ENCODE measurements at regions not wholly inside any gene's neighbourhood (a gene's known extent, or its start where the extent isn't known, plus 50 kb on each side); places are given as distances from the start of the nearest gene placed in this dataset.

DNA sequence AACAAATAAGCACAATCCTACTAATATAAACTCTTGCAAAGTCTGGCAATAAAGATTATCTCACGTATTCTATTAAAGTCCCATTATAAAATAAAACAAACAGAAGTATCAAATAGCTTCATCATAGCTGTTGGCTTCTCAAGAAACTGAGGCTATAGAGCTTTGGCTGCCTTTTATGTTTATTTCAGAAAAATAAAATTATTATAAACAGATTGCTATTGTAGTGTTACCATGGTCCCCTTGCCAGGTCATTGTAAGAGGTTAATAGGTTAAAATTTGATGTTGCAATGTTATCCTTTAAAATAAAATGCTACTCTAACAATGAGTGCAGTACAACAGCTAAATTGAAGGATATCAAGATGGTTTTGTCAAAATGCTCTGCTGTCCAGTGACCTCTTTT lies 828.8 kb upstream of the SOX9 start:
- no peak for DNase-seq (ENCODE audit: extremely low read depth, insufficient read length)
- Histone ChIP-seq H3K36me3 (ENCODE audit: control insufficient read depth, insufficient read depth, low read length) (no peaks in the 10 kb centered on the region), H3K4me3 (replicated peaks; ENCODE audit: low read depth, low read length) (no peak overlapping the region), H3K27me3 (replicated peaks; ENCODE audit: control insufficient read depth, insufficient read depth, low read length) (no peaks in the 10 kb centered on the region)
- TF ChIP-seq CTCF (IDR thresholded peaks at IDR 0.05; ENCODE audit: insufficient read depth, low read length, poor library complexity, severe bottlenecking) = no peak

- DNase-seq (ENCODE audit: extremely low read depth, insufficient read length) = no peak
- no peak for TF ChIP-seq CTCF (IDR thresholded peaks at IDR 0.05; ENCODE audit: insufficient read depth, low read length, poor library complexity, severe bottlenecking)
- Histone ChIP-seq H3K4me3 (replicated peaks; ENCODE audit: low read depth, low read length) (no peak overlapping the region), H3K27me3 (replicated peaks; ENCODE audit: control insufficient read depth, insufficient read depth, low read length) (no peaks in the 10 kb centered on the region), H3K36me3 (ENCODE audit: control insufficient read depth, insufficient read depth, low read length) (no peaks in the 10 kb centered on the region)
Observed at GRCh38 chr17:71296005-71296404, 824.8 kb upstream of the SOX9 start.

- no peaks in the 10 kb centered on the region for H3K27me3 ChIP-seq (replicated peaks; ENCODE audit: control insufficient read depth, insufficient read depth, low read length)
- H3K4me3 ChIP-seq (replicated peaks; ENCODE audit: low read depth, low read length) = no peak overlapping the region
- no peaks in the 10 kb centered on the region for H3K36me3 ChIP-seq (ENCODE audit: control insufficient read depth, insufficient read depth, low read length)
- no peak for TF ChIP-seq CTCF (IDR thresholded peaks at IDR 0.05; ENCODE audit: insufficient read depth, low read length, poor library complexity, severe bottlenecking)
- DNase-seq (ENCODE audit: extremely low read depth, insufficient read length) = no peak
Observed at GRCh38 chr17:71301063-71301462, 819.8 kb upstream of the SOX9 start.

- Histone ChIP-seq H3K36me3 (ENCODE audit: control insufficient read depth, insufficient read depth, low read length) (no peaks in the 10 kb centered on the region), H3K27me3 (replicated peaks; ENCODE audit: control insufficient read depth, insufficient read depth, low read length) (no peaks in the 10 kb centered on the region), H3K4me3 (replicated peaks; ENCODE audit: low read depth, low read length) (no peak overlapping the region)
- no peak for DNase-seq (ENCODE audit: extremely low read depth, insufficient read length)
- TF ChIP-seq CTCF (IDR thresholded peaks at IDR 0.05; ENCODE audit: insufficient read depth, low read length, poor library complexity, severe bottlenecking) = no peak
Observed at GRCh38 chr17:71302721-71303549, 817.9 kb upstream of the SOX9 start.

DNA sequence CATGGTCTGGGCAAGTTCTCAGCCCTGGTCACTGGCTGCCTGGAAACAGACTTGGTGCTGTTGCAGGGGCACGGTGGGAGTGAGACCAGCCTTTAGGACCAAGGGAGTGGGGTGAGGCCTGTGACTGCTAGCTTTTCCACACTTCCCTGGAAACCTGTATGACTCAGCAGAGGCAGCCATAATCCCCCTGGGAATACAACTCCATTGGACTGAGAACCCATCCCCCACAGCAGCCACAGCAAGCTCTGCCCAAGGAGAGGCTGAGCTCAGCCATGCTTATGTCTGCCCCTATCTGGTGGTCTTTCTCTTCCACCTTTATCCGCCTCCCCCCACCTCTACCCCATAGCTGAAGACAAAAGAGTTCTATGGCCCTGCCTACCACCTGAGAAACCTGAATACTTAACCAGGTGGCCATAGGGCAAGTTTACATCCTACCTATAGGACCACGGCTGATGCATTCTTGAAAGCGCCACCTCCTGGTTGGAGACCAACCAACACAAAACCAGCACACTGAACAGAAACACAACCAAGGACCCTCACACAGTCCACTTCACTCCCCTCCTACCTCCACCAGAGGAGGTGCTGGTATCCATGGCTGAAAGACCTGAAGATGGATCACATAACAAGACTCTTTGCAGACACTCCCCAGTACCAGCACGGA lies 816.2 kb upstream of the SOX9 start:
- Histone ChIP-seq H3K36me3 (ENCODE audit: control insufficient read depth, insufficient read depth, low read length) (no peaks in the 10 kb centered on the region), H3K27me3 (replicated peaks; ENCODE audit: control insufficient read depth, insufficient read depth, low read length) (no peaks in the 10 kb centered on the region), H3K4me3 (replicated peaks; ENCODE audit: low read depth, low read length) (no peak overlapping the region)
- DNase-seq (ENCODE audit: extremely low read depth, insufficient read length) = no peak
- no peak for TF ChIP-seq CTCF (IDR thresholded peaks at IDR 0.05; ENCODE audit: insufficient read depth, low read length, poor library complexity, severe bottlenecking)

Data from GM06990 (cell line).